C4-2B (cell line): ENCODE measurements at regions not wholly inside any gene's neighbourhood (a gene's known extent, or its start where the extent isn't known, plus 50 kb on each side); places are given as distances from the start of the nearest gene placed in this dataset.

ENCODE experiments used
- H3K27ac ChIP-seq: fragments of 450-650 bp; 2 replicates; pipeline ENCODE4 v1.5.1; 2017
- ZFX ChIP-seq: fragments of 450-650 bp; IDR thresholded peaks from 2 replicates; pipeline ENCODE4 v1.6.1; 2017
- TF ChIP-seq, protein P1 (sequence below): fragments of 450-650 bp; conservative IDR thresholded peaks from 2 replicates; pipeline ENCODE4 v1.5.1; 2017; ENCODE audit warnings: mild to moderate bottlenecking

DNA sequence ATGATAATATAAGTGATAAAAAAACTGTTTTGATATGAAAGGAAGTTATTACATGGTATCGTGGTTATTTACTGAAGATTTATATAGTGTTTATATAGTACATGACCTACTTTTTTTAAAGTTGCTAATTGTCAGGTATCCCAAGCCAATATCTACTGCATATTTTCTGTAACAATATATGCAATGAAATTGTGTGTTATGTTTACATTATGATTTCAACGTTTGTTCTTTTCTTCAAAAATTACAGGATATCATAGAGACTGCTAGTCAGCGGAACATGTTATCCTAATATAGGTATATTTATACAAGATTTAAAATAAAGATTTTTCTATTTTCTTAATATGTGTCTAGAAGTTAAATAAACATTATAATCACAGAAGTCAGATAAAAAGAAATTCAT, 167.5 kb upstream of the DPYD start:
- H3K27ac ChIP-seq: no peak overlapping the region

GRCh38 chr1:98086796-98087441, 166.1 kb upstream of the DPYD start:
- TF ChIP-seq, protein P1, sequence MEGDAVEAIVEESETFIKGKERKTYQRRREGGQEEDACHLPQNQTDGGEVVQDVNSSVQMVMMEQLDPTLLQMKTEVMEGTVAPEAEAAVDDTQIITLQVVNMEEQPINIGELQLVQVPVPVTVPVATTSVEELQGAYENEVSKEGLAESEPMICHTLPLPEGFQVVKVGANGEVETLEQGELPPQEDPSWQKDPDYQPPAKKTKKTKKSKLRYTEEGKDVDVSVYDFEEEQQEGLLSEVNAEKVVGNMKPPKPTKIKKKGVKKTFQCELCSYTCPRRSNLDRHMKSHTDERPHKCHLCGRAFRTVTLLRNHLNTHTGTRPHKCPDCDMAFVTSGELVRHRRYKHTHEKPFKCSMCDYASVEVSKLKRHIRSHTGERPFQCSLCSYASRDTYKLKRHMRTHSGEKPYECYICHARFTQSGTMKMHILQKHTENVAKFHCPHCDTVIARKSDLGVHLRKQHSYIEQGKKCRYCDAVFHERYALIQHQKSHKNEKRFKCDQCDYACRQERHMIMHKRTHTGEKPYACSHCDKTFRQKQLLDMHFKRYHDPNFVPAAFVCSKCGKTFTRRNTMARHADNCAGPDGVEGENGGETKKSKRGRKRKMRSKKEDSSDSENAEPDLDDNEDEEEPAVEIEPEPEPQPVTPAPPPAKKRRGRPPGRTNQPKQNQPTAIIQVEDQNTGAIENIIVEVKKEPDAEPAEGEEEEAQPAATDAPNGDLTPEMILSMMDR: no peak
- no peak for TF ChIP-seq ZFX
- no peak overlapping the region for H3K27ac ChIP-seq

More for the DNA sequence above, 167.5 kb upstream of the DPYD start:
- no peak for TF ChIP-seq ZFX
- TF ChIP-seq, protein P1: no peak

DNA sequence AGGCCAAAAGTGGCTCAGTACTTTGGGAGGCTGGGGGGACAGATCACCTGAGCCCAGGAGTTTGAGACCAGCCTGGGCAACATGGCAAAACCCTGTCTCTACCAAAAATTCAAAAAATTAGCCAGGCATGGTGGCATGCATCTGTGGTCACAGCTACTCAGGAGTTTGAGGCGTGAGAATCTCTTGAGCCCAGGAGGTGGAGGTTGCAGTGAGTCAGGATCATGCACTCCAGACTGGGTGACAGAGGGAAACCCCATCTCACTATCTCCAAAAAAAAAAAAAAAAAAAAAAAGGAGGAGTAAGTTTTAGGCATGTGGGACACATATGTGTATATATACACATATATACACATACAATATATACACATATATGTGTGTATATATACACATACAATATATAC, 165.3 kb upstream of the DPYD start:
- no peak overlapping the region for H3K27ac ChIP-seq
- TF ChIP-seq ZFX: no peak
- TF ChIP-seq, protein P1: no peak

- TF ChIP-seq, protein P1: no peak
- TF ChIP-seq ZFX: no peak
- H3K27ac ChIP-seq: no peak overlapping the region
Measured at GRCh38 chr1:98084188-98084587, 163.4 kb upstream of the DPYD start.

DNA sequence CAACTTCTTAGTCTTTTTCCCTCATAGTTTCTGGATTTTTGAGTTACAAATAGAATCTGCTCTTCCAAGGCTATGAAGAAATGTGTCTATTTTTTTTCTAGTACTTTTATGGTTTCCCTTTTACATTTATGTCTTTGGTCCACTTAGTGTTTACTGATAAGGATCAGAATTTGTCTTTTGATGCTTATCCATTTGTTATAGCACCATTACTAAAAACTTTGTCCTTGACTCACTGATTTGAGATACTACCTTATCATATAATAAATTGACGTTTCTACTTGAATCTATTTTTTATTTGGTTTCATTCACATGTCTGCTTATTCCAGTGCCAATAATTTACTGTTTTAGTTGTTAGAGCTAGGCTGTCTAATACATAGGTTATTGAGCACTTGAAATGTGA, 161.1 kb upstream of the DPYD start:
- H3K27ac ChIP-seq: no peak overlapping the region
- no peak for TF ChIP-seq ZFX
- TF ChIP-seq, protein P1: no peak

DNA sequence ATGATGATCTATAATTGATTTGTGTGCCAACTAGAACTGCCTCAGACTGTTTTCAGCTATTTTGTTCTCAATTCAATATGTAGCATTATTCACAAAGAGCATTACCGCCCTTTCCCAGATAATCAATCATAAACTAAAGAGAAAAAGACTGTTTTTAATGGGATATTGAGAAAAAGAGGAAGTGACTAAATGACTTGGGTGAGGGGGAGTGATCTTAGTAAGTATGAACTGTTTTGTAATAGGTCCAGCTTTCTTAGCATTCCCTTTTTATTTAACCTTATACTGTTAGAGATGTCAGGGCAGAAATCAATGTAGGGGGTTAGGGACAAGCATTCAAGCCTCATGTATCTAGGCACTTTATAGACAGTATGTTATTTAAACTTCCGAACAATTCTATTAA, 157.8 kb upstream of the DPYD start:
- no peak for TF ChIP-seq ZFX
- TF ChIP-seq, protein P1: no peak

GRCh38 chr1:98077691-98078090, 156.9 kb upstream of the DPYD start:
- TF ChIP-seq, protein P1: no peak
- TF ChIP-seq ZFX: no peak

More for the DNA sequence above, 157.8 kb upstream of the DPYD start:
- H3K27ac ChIP-seq: no peak overlapping the region

More at GRCh38 chr1:98077691-98078090, 156.9 kb upstream of the DPYD start:
- no peak overlapping the region for H3K27ac ChIP-seq
